SU-DHL-6 (cell line): ENCODE measurements at regions not wholly inside any gene's neighbourhood (a gene's known extent, or its start where the extent isn't known, plus 50 kb on each side); places are given as distances from the start of the nearest gene placed in this dataset.

Experiments
- H2AFZ ChIP-seq: fragments of 200-600 bp; sonication (generic); 2 replicates; pipeline ENCODE4 v1.6.1; 2014; ENCODE audit warnings: low read depth, mild to moderate bottlenecking, moderate library complexity, mixed read lengths, antibody characterized with exemption, low read length; ENCODE audit not compliant: severe bottlenecking
- H3F3A ChIP-seq: fragments of 200-600 bp; shearing (Covaris generic); 2 replicates; pipeline ENCODE4 v1.6.0; 2016; ENCODE audit warnings: antibody characterized with exemption, mild to moderate bottlenecking; ENCODE audit not compliant: insufficient read depth
- H3K27ac ChIP-seq: fragments of 200-600 bp; sonication (generic); 2 replicates; pipeline ENCODE4 v1.5.1; 2016; ENCODE audit warnings: low read depth, mild to moderate bottlenecking, low read length, moderate library complexity, mixed read lengths
- H3K27me3 ChIP-seq: fragments of 200-600 bp; sonication (generic), shearing (Covaris generic); 2 replicates; pipeline ENCODE4 v1.6.0; 2014; ENCODE audit warnings: mild to moderate bottlenecking, low read length
- H3K36me3 ChIP-seq: fragments of 200-600 bp; sonication (generic); 2 replicates; pipeline ENCODE4 v1.6.1; 2014; ENCODE audit warnings: mild to moderate bottlenecking, low read length, mixed read lengths
- H3K4me2 ChIP-seq: fragments of 300-600, 200-600 bp; shearing (Covaris generic), sonication (generic); 2 replicates; pipeline ENCODE4 v1.6.0; 2014; ENCODE audit warnings: low read length, low read depth, mild to moderate bottlenecking; ENCODE audit not compliant: poor library complexity, severe bottlenecking
- H3K4me3 ChIP-seq: fragments of 200-600 bp; sonication (generic); 2 replicates; pipeline ENCODE4 v1.5.1; 2014; ENCODE audit warnings: antibody characterized with exemption, low read length, mild to moderate bottlenecking, mixed read lengths; ENCODE audit not compliant: insufficient read depth, poor library complexity, severe bottlenecking
- H3K79me2 ChIP-seq: fragments of 200-600 bp; sonication (generic); 2 replicates; pipeline ENCODE4 v1.6.1; 2014; ENCODE audit warnings: mild to moderate bottlenecking, low read length, moderate library complexity; ENCODE audit not compliant: insufficient read depth
- H3K9ac ChIP-seq: fragments of 200-600 bp; sonication (generic); 2 replicates; pipeline ENCODE4 v1.7.0; 2014; ENCODE audit warnings: mild to moderate bottlenecking, low read length
- H3K9me2 ChIP-seq: fragments of 200-600 bp; sonication (generic); replicated peaks from 2 replicates; pipeline ENCODE4 v1.6.1; 2014; ENCODE audit warnings: low read length; ENCODE audit not compliant: insufficient read depth
- H3K9me3 ChIP-seq: fragments of 200-600 bp; sonication (generic); 2 replicates; pipeline ENCODE4 v1.6.1; 2014; ENCODE audit warnings: low read length, mixed read lengths; ENCODE audit not compliant: insufficient read depth
- H4K20me1 ChIP-seq: fragments of 200-600 bp; sonication (generic); 2 replicates; pipeline ENCODE4 v1.6.1; 2014; ENCODE audit warnings: low read depth, mild to moderate bottlenecking, antibody characterized with exemption, low read length, moderate library complexity, mixed read lengths
- CTCF ChIP-seq: fragments of 200-600 bp; sonication (generic); IDR thresholded peaks from one replicate; pipeline ENCODE4 v1.5.1; 2017; ENCODE audit warnings: antibody characterized with exemption, mild to moderate bottlenecking, low read length, moderate library complexity; ENCODE audit not compliant: insufficient read depth, poor library complexity, severe bottlenecking
- EZH2phosphoT487 ChIP-seq: fragments of 200-600 bp; sonication (generic), shearing (Covaris generic); conservative IDR thresholded peaks from 2 replicates; pipeline ENCODE4 v1.6.1; 2018; ENCODE audit warnings: mild to moderate bottlenecking, antibody characterized with exemption, low read length, moderate library complexity, mixed read lengths

- Histone ChIP-seq H3K4me2 (no peak overlapping the region), H3K9me2 (no peaks in the 10 kb centered on the region), H2AFZ (no peak overlapping the region), H3K79me2 (no peaks in the 10 kb centered on the region), H4K20me1 (no peaks in the 10 kb centered on the region), H3K9me3 (no peaks in the 10 kb centered on the region), H3K36me3 (no peaks in the 10 kb centered on the region), H3K9ac (no peak overlapping the region), H3K27me3 (0 out of 2 replicates have a peak, but pooled peaks cover 3% of the 10 kb centered on the region), H3F3A (no peaks in the 10 kb centered on the region), H3K27ac (no peak overlapping the region), H3K4me3 (no peak overlapping the region)
- no peak for TF ChIP-seq CTCF
- no peak for TF ChIP-seq EZH2phosphoT487
Observed at GRCh38 chr6:6825193-6825784, 236.8 kb downstream of the LY86 start.

- Histone ChIP-seq H3K4me2 (no peak overlapping the region), H3K27ac (no peak overlapping the region), H2AFZ (no peak overlapping the region), H3K9me2 (no peaks in the 10 kb centered on the region), H3F3A (no peaks in the 10 kb centered on the region), H3K27me3 (0 out of 2 replicates have a peak, but pooled peaks cover 3% of the 10 kb centered on the region), H3K9me3 (no peaks in the 10 kb centered on the region), H3K9ac (no peak overlapping the region), H3K36me3 (no peaks in the 10 kb centered on the region), H4K20me1 (no peaks in the 10 kb centered on the region), H3K79me2 (no peaks in the 10 kb centered on the region), H3K4me3 (no peak overlapping the region)
- no peak for TF ChIP-seq CTCF
Observed at GRCh38 chr6:6826095-6826901, 237.8 kb downstream of the LY86 start.

- Histone ChIP-seq H3K4me2 (no peak overlapping the region), H3K79me2 (no peaks in the 10 kb centered on the region), H4K20me1 (no peaks in the 10 kb centered on the region), H3K4me3 (no peak overlapping the region), H3K27me3 (0 out of 2 replicates have a peak, but pooled peaks cover 3% of the 10 kb centered on the region), H3K36me3 (no peaks in the 10 kb centered on the region), H3K9me3 (no peaks in the 10 kb centered on the region), H3K27ac (no peak overlapping the region), H3F3A (no peaks in the 10 kb centered on the region), H3K9me2 (no peaks in the 10 kb centered on the region), H2AFZ (no peak overlapping the region), H3K9ac (no peak overlapping the region)
- no peak for TF ChIP-seq EZH2phosphoT487
- no peak for TF ChIP-seq CTCF
Observed at GRCh38 chr6:6826961-6827360, 238.4 kb downstream of the LY86 start.
